Loucy (cell line): ENCODE measurements at regions not wholly inside any gene's neighbourhood (a gene's known extent, or its start where the extent isn't known, plus 50 kb on each side); places are given as distances from the start of the nearest gene placed in this dataset.

Experiments used
- EZH2phosphoT487 ChIP-seq: fragments of 200-600 bp; IDR thresholded peaks from 2 replicates; pipeline ENCODE4 v1.6.1; 2018; ENCODE audit warnings: antibody characterized with exemption, mild to moderate bottlenecking, moderate library complexity, borderline replicate concordance
- TF ChIP-seq, protein P1 (sequence below): fragments of 200-600 bp; sonication (generic); conservative IDR thresholded peaks from 2 replicates; pipeline ENCODE4 v1.5.1; 2014; ENCODE audit warnings: mild to moderate bottlenecking, antibody characterized with exemption, low read length

DNA sequence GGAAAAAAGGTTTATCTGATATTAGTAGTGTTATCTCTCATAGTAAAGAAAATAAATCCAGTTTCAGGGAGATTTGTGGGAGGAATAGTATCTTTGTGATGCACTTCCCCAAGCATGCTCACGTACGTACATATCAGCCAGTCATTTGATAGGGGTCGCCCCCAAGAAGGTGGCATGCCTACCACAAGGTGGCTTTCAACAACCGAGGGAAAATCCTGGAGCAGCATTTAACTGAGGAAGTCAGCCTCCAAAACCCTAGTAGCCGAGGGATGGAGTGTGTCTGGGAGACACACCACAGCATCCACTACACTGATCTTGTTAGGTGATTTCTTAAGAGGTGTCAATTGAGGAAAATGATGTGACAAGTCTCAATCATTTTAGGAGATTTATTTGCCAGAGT, 623.9 kb downstream of the NYAP2 start:
- TF ChIP-seq, protein P1, sequence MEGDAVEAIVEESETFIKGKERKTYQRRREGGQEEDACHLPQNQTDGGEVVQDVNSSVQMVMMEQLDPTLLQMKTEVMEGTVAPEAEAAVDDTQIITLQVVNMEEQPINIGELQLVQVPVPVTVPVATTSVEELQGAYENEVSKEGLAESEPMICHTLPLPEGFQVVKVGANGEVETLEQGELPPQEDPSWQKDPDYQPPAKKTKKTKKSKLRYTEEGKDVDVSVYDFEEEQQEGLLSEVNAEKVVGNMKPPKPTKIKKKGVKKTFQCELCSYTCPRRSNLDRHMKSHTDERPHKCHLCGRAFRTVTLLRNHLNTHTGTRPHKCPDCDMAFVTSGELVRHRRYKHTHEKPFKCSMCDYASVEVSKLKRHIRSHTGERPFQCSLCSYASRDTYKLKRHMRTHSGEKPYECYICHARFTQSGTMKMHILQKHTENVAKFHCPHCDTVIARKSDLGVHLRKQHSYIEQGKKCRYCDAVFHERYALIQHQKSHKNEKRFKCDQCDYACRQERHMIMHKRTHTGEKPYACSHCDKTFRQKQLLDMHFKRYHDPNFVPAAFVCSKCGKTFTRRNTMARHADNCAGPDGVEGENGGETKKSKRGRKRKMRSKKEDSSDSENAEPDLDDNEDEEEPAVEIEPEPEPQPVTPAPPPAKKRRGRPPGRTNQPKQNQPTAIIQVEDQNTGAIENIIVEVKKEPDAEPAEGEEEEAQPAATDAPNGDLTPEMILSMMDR: no peak
- no peak for TF ChIP-seq EZH2phosphoT487
